ENCODE measurements at regions not wholly inside any gene's neighbourhood (a gene's known extent, or its start where the extent isn't known, plus 50 kb on each side); places are given as distances from the start of the nearest gene placed in this dataset.

DNA sequence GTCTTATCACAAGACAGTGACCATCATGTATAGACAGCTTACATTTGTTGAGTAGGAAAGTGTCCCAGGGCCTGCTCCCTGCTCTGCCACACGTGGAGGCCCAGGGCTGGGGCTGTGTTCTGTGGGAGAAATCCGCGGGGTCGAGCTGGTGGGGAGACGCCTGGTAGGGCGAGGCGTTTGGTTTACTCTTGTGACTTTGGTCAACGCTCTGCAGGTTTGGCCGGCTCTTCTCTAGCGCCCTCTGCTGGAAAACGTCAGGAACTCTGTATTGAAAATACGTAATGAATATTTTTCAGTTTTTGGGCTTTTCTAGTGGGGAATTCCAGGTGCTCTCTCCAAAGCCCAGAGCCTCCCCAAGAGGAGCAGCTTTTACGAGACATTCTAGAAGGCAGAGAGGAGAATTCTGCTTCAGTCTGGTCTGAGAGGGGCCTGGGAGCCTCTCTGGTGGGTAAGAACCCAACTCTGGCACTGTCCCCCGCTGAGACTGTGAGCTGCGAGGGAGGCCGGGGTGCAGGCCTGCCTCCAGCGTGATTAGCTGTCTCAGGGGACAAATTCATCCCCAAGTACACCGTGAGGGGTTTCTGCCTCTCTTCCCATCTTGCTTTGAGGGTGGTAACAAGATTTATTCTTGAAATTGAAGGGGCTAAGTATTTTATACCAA, 112.6 kb upstream of the RALGAPA2 start:
- DNase-seq (ENCODE audit: low spot score): peak; percentile 59

DNA sequence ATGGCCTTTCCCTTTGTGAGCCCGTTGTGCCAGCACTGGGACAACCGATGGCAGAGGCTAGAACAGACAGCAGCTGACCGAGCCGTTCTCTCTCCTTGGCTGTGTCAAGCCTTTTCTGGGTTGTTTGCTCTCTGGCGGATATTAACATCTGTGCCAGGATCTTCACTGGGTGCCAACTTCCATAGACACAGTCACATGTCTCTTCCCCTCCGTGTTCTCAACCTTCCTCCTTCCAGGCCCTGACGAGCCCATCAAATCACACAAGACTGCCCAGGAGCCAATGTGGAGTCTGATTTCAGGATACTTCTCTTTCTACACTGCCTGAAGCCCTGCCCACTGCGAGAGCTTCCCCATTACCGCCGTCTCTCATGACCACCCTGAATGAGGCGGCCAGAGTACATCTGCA, 111.0 kb upstream of the RALGAPA2 start:
- DNase-seq (ENCODE audit: low spot score): no peak

DNA sequence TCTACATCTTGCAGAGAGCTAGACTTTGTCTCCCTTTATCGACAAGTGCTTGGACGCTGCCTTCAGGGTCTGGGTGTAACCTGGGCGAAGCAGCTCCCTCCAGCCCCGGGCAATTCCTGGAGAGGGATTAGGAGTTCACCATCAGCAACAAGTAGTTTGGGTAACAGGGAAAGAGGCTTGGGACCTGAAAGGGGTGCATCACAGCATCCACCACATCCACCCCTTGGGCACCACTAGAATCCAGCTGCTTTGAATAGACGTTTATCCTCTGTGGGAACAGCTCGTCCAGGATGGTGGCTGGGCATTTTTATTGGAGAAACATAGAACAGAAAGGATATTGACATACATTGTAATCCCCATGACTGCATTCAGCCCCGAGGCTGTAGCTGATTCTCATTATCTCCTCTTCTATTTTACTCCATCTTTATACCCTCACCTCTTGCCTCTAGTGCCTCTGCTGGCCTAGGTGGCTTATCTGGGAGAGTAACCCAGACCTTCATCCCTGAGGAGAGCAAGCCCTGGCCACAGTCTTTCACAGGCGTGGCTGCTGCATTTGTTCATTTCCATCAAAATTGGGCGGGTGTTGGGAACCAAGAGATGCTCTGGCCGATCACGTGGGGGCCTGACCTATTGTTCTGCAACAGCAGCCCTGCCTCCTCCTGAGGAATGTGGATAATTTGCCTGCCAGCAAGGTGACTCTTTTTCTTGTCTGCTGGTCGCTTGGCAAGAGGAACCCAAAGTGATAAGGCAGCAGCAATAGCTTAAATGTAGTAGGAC, 109.2 kb upstream of the RALGAPA2 start:
- no peak for DNase-seq (ENCODE audit: low spot score)

DNA sequence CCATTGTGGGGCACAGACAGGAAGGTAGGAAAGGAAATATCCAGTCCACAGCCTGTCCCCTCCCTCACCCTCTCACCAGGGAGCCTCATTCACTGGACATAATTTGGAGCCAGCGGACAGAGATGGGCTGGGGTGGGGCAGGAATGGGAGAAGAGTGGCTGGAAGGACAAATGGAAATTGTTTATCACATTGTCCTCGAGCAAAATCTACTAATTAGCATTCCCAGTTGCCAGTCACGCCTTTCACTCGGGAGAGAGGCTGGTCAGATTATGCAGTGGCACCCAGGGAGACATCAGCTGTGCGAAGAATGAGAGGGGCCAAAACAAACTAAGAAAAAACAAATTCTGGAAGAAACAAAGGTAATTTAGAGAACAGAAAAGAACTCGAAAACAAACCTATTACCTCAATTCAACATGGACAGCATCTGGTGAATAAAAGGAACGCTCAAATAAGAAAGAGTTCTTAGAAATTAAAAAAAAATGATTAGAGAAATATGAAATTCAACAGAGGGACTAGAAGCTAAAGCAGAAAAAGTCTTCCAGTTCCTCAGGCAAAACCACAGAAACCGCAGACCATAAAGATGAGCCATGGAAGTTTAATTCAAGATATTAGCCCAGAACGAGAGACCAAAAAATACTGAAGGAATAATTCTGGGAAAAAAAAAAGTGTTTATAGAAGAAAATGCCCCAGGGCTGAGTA, 108.5 kb upstream of the RALGAPA2 start:
- no peak for DNase-seq (ENCODE audit: low spot score)

DNA sequence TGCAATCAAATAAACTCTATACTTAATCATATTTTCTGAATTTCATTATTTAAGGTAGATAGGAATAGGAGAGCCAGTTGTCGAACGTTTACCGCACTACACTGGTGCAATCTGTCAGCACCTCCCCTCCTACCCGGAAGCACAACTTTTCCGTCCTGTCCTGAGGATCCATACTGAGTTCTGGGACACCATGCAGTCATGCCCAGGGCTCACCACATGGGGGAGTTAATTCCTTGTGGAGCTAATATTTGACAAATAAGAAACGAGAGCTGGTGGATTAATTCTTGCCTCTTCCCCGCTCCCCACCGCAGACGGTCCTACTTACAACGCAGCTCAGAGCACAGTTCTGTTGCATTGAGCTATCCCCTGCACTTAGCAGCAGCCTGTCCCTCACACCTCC, 107.7 kb upstream of the RALGAPA2 start:
- peak; percentile 27 for DNase-seq (ENCODE audit: low spot score)

DNA sequence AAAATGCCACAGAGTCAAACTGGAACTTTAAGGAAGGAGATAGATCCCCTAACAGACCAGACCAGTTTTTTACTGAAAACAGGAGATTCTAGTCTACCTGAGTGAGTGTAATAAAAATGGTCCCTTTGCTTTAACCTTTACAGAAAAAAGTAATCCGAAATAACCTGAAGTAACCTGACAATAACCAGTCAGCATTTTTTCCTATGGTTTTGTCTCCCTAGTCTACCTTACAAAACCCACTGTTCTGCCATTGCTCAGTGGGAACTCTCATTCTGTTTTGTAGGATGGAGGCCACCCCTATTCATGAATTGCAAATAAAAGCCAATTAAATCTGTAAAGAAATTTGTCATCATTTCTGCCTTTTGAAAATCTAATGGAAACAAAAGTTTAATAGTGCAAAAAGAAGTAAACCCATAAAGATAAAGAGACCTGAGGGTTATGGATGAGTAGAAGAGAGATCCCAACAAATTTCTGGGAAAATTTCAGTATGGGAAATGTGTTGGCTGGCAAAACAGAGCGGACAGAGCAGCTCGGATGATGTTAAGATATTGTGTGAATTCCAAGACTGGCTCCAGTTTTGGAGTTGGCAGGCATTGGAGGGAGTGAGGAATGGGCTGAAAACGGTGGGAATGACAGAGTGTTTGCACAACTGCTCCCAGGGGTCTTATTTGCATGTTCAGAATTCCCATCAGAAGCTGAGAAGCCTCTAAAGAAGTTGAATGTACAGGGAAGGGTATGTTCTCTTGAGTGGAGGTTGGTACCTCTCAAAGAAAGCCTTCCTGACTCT, 104.7 kb upstream of the RALGAPA2 start:
- no peak for DNase-seq (ENCODE audit: low spot score)

DNA sequence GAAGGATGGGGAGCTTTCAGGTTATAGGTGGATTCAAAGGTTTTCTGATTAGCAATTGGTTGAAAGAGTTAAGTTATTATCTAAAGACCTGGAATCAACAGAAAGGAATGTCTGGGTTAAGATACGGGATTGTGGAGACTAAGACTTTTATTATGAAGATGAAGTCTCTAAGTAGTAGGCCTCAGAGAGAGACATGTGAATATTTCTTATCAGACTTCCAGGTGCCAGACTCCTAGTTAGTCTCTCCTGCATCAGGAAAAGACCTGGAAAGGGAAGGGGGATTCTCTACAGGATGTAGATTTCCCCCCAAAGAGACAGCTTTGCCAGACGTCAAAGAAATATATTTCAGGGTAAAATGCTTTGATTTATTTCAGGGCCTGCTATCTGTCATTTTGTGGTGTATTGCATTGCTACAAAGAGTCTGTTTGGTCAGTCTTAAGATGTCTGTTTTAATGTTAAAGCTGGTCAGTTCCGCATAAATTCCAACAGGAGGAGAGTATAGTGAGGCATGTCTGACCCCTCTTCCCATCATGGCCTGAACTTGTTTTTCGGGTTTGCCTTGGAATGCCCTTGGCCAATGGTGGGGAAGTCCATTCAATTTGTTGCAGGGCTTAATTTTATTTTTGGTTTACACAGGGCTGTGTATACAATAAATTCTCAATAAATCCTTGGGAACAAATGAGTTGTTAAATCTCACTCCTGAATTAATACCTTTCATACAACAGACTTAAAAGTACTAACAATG, 103.4 kb upstream of the RALGAPA2 start:
- no peak for DNase-seq (ENCODE audit: low spot score)

DNA sequence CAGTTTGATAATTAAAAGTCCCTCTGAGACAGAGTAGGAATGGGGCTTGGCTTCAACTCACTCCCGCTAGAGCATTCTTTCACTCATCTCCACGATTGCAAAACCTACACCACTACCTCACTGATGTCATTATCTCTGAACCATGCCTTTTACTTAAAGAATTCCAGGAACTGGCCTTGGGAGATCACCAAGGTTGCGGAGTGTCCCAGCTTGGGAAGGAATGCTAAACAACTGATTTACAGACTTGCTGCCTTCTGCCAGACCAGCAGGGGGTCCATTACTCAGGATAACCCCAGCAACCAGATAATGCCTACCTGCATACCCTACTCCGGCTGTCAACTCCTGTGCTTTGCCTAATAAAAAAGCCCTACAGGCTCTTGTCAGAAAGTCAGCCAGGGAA, 102.2 kb upstream of the RALGAPA2 start:
- no peak for DNase-seq (ENCODE audit: low spot score)

DNA sequence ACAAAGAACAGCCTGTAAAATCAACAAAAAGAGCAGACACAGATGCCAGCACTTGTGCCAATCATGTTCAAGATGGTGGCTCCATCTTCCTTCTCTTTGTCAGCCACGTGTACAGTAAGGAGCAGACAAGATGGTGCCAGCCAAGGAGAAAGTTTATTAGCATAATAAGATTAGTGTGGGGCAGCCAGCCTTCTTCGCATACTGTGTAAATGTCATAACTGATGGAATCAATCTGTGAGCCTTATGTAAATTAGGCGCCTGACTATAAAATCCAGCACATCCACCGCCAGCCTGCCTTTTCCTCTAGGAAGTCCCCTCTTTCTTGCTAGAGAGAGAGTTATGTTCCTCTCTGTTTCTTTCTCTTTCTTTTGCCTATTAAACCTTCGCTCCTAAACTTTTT, 99.7 kb upstream of the RALGAPA2 start:
- DNase-seq (ENCODE audit: low spot score): no peak

DNA sequence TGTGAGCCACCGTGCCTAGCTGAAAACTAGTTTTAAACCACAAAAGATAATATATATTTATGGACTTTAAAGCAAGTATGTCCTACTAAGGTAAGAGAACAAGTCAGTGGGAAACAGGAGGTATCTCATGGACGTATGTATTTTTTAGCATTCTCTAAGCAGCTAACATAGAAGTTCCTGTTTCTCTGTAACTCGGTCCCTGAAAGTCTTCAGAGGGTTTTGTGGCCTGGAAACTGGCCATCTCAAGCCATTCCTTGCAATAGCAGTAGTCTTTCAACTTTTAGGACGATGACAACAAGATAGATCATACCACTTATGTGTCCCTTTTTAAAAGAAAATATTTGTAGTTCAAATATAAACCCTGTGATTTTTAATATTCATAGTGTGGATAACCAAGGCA, 95.6 kb upstream of the RALGAPA2 start:
- DNase-seq (ENCODE audit: low spot score): no peak

DNA sequence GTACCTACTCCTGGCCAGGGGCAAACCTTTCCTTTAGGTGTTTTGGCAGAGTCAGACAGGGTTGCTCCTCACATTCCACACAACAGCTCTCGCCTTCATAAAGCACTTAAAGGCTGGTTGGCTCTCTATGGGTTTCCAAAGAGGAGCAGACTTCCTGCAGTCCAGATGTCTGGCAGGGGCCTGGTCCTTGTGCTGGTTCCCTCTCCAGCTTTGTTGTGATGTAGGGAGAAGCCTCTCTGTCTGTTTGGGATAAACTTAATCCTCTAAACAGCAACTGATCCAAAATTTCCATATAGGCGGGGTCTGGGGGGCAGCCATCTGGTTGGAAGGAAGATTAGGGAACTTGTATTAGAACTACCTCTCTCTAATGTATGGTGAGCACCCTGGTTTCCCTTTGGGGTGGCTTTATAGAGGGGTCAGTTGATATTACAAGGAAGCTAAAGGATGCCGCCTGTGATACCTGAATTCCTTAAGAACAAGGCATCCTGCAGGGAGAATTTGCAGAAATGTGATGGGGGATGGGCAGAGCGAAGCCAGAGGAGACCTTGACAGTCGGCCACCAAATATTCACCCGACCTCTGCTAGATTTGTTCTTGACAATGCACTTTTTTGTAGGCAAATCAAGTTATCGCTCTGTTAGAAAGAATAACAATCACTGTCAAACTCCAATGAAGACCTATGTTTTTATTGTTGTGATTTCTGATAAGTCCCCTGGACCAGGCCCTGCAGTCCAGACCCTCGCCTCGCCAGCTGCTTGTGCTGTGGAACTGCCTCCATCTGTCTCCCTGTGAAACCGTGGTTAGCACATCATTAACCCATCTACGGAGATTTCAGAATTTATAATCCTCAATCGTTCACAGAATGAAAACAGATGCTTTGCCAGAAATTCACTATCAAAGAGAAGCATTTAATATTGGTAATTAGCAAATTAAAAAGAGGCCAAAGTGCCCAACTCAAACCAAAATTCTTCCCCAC, 94.0 kb upstream of the RALGAPA2 start:
- DNase-seq (ENCODE audit: low spot score): no peak

DNA sequence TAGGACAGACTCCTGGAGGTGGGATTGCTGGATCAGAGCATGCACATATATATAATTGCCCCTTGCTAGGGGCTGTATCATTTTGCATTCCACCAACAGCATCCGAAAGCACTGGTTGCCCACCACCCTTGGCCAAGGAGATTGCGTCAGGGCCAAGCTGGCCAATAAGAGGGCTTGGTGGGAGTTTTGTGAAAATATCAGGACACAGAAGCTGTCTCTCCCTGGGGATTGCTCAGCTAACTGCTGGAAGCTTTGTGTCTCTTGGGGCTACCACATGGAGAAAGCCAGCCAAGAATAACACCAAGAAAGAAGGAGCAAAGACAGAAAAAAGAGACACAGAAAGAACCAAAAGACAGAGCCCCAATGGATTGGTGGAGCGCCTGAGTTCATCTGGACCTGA, 90.6 kb upstream of the RALGAPA2 start:
- DNase-seq (ENCODE audit: low spot score): no peak

DNA sequence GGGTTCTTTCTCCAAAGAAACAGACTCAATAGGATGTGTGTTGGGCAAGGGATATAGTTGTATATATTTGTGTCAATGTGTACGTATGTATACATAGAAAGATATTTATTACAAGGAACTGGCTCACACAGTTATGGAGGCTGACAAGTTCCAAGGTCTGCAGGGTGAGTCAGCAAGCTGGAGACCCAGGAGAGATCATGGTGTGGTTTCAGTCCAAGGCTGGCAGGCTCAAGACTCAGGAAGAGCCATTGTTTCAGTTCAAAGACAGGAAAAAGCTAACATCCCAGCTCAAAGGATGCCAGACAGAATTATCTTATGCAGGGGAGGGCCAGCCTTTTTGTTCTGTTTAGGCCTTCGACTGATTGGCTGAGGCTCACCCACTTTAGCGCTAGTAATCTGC, 89.9 kb upstream of the RALGAPA2 start:
- DNase-seq (ENCODE audit: low spot score): no peak

DNA sequence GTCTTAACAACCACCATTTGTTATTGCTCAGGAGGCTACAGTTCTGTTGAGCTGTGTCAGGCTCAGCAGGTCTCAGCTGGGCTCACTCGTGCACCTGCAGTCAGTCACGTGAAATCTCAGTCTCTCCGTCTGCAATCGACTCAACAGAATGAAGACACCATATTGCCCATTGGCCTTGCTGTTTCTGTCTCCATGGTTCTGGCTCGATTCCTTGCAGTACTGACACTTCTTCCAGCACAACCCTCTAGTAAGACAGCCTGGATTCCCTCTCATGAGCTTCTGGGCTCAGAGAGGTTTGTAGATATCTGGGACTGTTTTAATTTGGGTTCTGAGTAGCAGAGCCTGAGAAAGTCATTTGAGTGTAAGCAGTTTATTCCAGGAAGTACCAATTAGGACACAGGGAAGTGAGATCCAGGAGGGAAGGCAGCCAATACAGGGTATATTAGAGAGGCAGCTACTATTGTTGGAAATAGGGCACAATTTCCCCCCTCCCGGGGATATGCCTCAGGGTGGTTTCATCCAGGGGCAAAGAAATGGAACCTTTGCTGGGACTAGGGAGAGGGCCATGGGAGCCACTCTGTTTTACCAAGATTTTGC, 87.4 kb upstream of the RALGAPA2 start:
- no peak for DNase-seq (ENCODE audit: low spot score)

DNA sequence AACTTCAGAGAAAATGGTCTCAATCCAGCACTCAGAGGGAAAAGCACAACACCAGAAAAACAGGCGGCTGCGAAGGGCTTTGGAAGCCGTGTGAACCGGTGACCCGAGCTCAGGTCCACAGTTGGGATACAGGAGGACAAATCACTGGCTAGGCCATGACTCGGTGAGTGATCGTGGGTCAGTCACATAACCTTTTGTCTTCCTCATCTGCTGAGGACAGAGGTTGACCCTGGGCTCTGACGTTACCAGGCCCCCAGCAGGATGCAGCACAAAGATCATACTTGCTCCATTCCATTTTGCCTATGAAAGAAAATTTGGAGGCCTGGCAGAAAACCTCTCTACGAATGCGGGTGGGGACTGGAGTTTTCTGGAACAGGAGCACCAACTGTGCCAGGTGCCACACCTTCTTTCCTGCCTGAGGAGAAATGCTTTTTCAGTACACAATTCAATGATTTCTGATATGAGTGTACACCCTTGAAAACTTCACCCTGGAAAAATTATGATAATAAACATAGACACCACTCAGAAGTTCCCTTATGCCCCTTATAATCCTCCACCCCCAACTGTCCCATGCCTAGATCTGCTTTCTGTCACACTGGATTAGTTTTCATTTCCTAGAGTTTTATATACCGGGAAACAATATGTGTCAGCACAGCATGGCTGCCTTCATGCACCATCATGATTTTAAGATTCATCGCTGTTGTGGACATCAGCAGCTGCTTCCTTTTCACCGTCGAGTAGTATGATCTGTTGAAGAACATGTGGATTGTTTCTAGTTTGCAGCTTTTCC, 85.3 kb upstream of the RALGAPA2 start:
- no peak for DNase-seq (ENCODE audit: low spot score)

DNA sequence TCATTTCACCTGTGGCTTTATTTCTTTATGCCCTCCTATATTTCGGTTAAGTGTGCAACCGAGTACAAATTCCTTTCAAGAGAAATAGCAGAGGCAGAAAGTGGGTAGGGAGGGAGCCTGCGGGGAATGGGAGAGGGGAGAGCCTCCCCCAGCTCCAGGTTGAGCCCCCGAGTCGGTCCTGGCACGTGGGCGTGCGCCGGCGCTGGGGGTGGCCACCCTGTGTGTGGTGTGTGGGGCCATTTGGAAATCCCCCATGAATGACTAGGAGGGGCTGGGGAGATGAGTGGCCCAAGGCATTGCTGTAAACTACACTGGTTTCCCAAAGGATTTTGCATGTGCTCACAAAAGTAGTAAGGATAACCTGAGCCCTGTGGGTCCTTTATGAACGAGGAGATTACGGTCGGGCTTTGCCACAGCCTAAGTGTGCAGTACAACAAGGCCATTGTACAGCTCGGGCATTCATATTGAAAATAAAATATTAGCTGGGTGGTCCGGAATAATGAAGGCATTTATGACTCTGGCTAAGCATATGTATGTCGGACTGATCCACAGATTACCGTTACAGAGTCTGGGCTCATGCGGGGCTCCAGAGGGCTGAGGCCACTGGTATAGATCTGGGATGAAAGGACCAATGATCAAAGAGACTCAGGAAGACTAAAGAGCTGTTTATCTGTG, 84.5 kb upstream of the RALGAPA2 start:
- no peak for DNase-seq (ENCODE audit: low spot score)

DNA sequence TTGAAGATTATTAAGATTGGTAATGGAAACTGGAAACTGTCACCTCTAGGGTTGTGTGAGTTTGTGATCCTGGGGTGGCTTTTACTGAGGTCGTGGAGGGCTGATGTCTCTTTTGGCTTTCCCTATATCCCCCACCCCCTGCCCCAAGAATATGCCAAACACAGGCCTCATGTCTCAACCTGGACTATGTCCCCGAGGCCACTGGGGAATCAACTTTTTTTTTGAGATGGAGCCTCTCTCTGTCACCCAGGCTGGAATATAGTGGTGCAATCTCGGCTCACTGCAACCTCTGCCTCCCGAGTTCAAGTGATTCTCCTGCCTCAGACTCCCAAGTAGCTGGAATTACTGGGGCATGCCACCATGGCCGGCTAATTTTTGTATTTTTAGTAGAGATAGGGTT, 83.3 kb upstream of the RALGAPA2 start:
- DNase-seq (ENCODE audit: low spot score): no peak

DNA sequence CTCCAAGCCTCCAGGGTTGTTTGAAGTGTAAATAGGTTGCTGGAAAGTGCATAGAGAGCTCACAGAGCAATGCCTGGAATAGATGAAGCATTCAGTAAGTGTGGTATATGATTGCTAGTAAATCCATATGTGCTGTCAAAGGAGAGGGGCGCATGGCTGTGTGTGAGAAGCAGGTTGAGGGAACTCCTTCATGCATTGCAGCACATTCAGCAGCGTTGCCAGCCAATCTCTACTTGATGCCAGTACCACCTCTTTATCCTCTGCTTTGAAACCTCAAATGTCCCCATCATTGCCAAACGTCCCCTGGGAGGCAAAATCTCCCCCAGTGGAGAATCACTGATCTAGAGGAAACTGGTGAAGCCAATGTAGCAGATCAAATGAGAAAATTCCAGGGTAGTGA, 82.7 kb upstream of the RALGAPA2 start:
- no peak for DNase-seq (ENCODE audit: low spot score)

DNA sequence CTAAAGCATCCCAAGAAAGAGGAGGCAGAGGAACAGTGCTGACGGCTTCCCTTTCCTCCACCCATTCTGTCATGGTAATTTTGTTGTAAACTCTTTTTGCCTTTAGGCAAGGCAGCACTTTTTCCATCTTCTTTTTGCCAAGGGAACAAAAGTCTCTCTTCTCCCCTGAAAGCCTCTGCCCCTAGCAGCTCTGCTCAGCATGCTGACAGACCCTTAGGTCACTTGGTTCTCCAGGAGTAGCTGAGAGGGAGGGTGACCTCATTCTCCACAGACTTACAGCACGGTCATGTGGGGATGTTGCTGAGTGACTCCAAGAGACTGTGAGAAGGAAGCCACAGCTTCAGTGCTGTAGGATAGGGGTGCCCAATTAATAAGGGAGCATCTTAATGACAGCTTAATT, 81.1 kb upstream of the RALGAPA2 start:
- DNase-seq (ENCODE audit: low spot score): no peak

Data from GM03348 (cell line).